ENCODE measurements at regions not wholly inside any gene's neighbourhood (a gene's known extent, or its start where the extent isn't known, plus 50 kb on each side); places are given as distances from the start of the nearest gene placed in this dataset.

DNA sequence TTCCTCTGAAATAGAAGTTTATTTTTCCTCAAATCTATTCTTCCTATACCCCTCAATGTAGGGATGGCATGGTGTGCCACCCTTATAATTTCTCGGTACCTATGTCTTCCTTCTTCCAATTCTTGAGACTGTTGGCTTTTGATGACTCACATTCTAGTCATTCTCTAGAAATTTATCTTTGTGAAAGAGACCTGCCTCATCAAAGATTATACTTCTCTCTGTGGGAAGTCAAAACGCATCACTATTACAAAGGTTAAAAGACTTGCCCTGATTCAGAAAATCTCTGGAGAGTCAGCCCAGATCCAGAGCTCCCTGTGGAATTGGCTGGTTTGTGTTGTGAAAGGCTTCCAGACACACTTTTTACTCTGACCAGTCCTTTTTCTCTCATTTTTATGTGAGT lies 65.9 kb upstream of the FSTL5 start:
- TF ChIP-seq EZH2phosphoT487 (IDR thresholded peaks at IDR 0.05): no peak
- TF ChIP-seq, protein P1, sequence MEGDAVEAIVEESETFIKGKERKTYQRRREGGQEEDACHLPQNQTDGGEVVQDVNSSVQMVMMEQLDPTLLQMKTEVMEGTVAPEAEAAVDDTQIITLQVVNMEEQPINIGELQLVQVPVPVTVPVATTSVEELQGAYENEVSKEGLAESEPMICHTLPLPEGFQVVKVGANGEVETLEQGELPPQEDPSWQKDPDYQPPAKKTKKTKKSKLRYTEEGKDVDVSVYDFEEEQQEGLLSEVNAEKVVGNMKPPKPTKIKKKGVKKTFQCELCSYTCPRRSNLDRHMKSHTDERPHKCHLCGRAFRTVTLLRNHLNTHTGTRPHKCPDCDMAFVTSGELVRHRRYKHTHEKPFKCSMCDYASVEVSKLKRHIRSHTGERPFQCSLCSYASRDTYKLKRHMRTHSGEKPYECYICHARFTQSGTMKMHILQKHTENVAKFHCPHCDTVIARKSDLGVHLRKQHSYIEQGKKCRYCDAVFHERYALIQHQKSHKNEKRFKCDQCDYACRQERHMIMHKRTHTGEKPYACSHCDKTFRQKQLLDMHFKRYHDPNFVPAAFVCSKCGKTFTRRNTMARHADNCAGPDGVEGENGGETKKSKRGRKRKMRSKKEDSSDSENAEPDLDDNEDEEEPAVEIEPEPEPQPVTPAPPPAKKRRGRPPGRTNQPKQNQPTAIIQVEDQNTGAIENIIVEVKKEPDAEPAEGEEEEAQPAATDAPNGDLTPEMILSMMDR (IDR thresholded peaks at IDR 0.05): no peak
